AG08395 (cell line): ENCODE measurements at regions not wholly inside any gene's neighbourhood (a gene's known extent, or its start where the extent isn't known, plus 50 kb on each side); places are given as distances from the start of the nearest gene placed in this dataset.
"Not testable (repeated sequence)": the region's sequence is repeated elsewhere in the genome, so short reads cannot be mapped to it uniquely, and the experiment has no call there.

Source experiments
- DNase-seq: peaks from one replicate; pipeline ENCODE4 v3.0.0; 2012; ENCODE audit warnings: mixed read lengths, low spot score

- no peak for DNase-seq
Measured at GRCh38 chr7:113030489-113030888, 56.1 kb downstream of the GPR85 start.

GRCh38 chr7:113026941-113027340 is 59.7 kb downstream of the GPR85 start:
- peak; percentile 53 for DNase-seq

GRCh38 chr7:113017144-113017857 is 69.3 kb downstream of the GPR85 start:
- not testable (repeated sequence) for DNase-seq

GRCh38 chr7:113015034-113015645 is 71.5 kb downstream of the GPR85 start:
- DNase-seq: peak; percentile 40

GRCh38 chr7:113013761-113014449 is 72.7 kb downstream of the GPR85 start:
- DNase-seq: no peak

GRCh38 chr7:113012862-113013261 is 73.8 kb downstream of the GPR85 start:
- DNase-seq: not testable (repeated sequence)

GRCh38 chr7:113010377-113010776 is 76.2 kb downstream of the GPR85 start:
- no peak for DNase-seq

GRCh38 chr7:113008755-113009154 is 77.9 kb downstream of the GPR85 start:
- no peak for DNase-seq

- DNase-seq: no peak
Measured at GRCh38 chr7:113004726-113005454, 81.7 kb downstream of the GPR85 start.

GRCh38 chr7:113000316-113001020 is 86.2 kb downstream of the GPR85 start:
- DNase-seq: no peak

- DNase-seq: no peak
Measured at GRCh38 chr7:112997831-112998230, 88.8 kb downstream of the GPR85 start.

- DNase-seq: no peak
Measured at GRCh38 chr7:112996331-112996871, 90.2 kb downstream of the GPR85 start.

GRCh38 chr7:112995059-112995824 is 91.4 kb downstream of the GPR85 start:
- DNase-seq: peak; percentile 79

- peak; percentile 45 for DNase-seq
Measured at GRCh38 chr7:112994656-112995055, 92.0 kb downstream of the GPR85 start.

- DNase-seq: no peak
Measured at GRCh38 chr7:112990624-112991023, 96.0 kb downstream of the GPR85 start.

- no peak for DNase-seq
Measured at GRCh38 chr7:112989531-112989930, 97.1 kb downstream of the GPR85 start.

- no peak for DNase-seq
Measured at GRCh38 chr7:112987171-112987570, 99.5 kb downstream of the GPR85 start.

- peak; percentile 59 for DNase-seq
Measured at GRCh38 chr7:112986256-112987031, 100.2 kb downstream of the GPR85 start.

- DNase-seq: peak; percentile 24
Measured at GRCh38 chr7:112985377-112985987, 101.1 kb downstream of the GPR85 start.
